Heart left ventricle (tissue), 13 donors: ENCODE measurements at regions not wholly inside any gene's neighbourhood (a gene's known extent, or its start where the extent isn't known, plus 50 kb on each side); places are given as distances from the start of the nearest gene placed in this dataset.

Source experiments
- CTCF ChIP-seq, 12 donors: fragments of 200-600 bp; sonication (generic) in 4 of 12; IDR thresholded peaks; one replicate each; pipeline versions ENCODE4 v1.5.0 to v1.8.0; 2018 to 2022; ENCODE audit warnings: antibody characterized with exemption in 12 of 12, mild to moderate bottlenecking in 5 of 12
- POLR2A ChIP-seq, 2 donors: fragments of 450-650 bp; IDR thresholded peaks; one replicate each; pipeline ENCODE4 v1.6.1; 2017; ENCODE audit warnings: antibody characterized with exemption in 2 of 2, mild to moderate bottlenecking in 2 of 2, moderate library complexity in 2 of 2
- donor health status: ischemic (EF 13 %, LVEDD 7.1; RV severe dilation, severe dysfunction).
- donor health status: DM: no; HTN: yes; CAD: no.
- donor health status: DM: no; HTN: no; CAD: no.
- donor health status: ischemic (EF 25% LVEDD 6.9; RV normal size, moderate dysfunction).
- donor health status: ischemic (EF 25% LVEDD 5.7; RV mildly dilated, moderate dysfunction).
- donor health status: ischemic (EF 35%, LVEDD 5.7; RV mildly dilated, moderate dysfunction).
- donor health status: nonischemic (EF 11% LVEDD 7.7; RV severe dilation, severe dysfunction).
- donor health status: DM: yes; HTN: yes; CAD: no.
- donor health status: PGD.
- donor health status: ischemic (EF 29% LVEDD 5.4; RV normal size, mild dysfunction).
- donor health status: nonischemic (EF 23%, LVEDD 6.1; RV moderate dilation, normal function).

GRCh38 chr3:109818081-109818480, 480.7 kb upstream of the DPPA4 start:
- no peak for TF ChIP-seq CTCF (IDR thresholded peaks at IDR 0.05)
- TF ChIP-seq POLR2A (IDR thresholded peaks at IDR 0.05): no peak
